K562 (cell line): ENCODE measurements at regions not wholly inside any gene's neighbourhood (a gene's known extent, or its start where the extent isn't known, plus 50 kb on each side); places are given as distances from the start of the nearest gene placed in this dataset.

Source experiments
- CCNT2 ChIP-seq: IDR thresholded peaks from 2 replicates; pipeline ENCODE4 v1.6.1; 2011; ENCODE audit warnings: borderline replicate concordance, low read depth, mild to moderate bottlenecking, moderate library complexity, mixed read lengths, low read length; ENCODE audit not compliant: insufficient read length; ENCODE audit errors: extremely low read depth
- CREB1 ChIP-seq, 2 experiments: sonication (generic) in 1 of 2; formaldehyde crosslinking in 1 of 2; IDR thresholded peaks; 2 replicates each; pipeline versions ENCODE4 v1.6.1 to v1.8.0; 2012 to 2022; ENCODE audit warnings: inconsistent platforms in 1 of 2, mild to moderate bottlenecking in 1 of 2, missing genetic modification reagents in 1 of 2, moderate library complexity in 1 of 2
- EZH2 ChIP-seq: IDR thresholded peaks from 2 replicates; pipeline ENCODE4 v1.6.1; 2012; ENCODE audit warnings: low read depth, mild to moderate bottlenecking, inconsistent platforms, low read length, borderline replicate concordance
- MXI1 ChIP-seq: IDR thresholded peaks from 2 replicates; pipeline ENCODE4 v1.6.1; 2011; ENCODE audit warnings: low read depth, mild to moderate bottlenecking, improper control_type of control experiment, low read length
- ZC3H11A ChIP-seq: IDR thresholded peaks from 2 replicates; pipeline ENCODE4 v1.6.1; 2012; ENCODE audit warnings: low read depth, low read length, improper control_type of control experiment
- TF ChIP-seq, protein P1 (sequence below): fragments of 450-650 bp; IDR thresholded peaks from 2 replicates; pipeline ENCODE4 v1.6.1; 2016; ENCODE audit warnings: mild to moderate bottlenecking, moderate library complexity

DNA sequence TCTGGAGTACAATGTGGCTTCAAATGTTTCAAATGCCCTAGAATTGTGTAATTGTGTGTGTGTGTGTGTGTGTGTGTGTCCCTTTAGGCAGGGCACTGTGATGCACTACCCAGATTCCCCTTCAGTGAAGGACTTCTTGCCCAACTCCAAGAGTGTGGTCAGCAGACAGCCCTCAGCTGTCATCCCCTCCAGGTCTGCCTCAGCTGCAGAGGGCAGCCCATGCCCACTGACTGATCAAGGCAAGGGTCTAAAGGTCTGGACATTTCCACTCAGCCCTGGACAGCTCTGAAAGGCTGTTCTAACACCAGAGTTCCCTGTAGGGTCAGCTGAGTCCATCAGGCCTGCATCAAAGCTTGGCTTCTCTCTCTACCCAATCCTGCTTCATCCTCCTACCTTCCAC, 83.9 kb upstream of the USP9X start:
- TF ChIP-seq EZH2 = no peak
- TF ChIP-seq MXI1 = no peak
- TF ChIP-seq CCNT2 = no peak
- TF ChIP-seq, protein P1, sequence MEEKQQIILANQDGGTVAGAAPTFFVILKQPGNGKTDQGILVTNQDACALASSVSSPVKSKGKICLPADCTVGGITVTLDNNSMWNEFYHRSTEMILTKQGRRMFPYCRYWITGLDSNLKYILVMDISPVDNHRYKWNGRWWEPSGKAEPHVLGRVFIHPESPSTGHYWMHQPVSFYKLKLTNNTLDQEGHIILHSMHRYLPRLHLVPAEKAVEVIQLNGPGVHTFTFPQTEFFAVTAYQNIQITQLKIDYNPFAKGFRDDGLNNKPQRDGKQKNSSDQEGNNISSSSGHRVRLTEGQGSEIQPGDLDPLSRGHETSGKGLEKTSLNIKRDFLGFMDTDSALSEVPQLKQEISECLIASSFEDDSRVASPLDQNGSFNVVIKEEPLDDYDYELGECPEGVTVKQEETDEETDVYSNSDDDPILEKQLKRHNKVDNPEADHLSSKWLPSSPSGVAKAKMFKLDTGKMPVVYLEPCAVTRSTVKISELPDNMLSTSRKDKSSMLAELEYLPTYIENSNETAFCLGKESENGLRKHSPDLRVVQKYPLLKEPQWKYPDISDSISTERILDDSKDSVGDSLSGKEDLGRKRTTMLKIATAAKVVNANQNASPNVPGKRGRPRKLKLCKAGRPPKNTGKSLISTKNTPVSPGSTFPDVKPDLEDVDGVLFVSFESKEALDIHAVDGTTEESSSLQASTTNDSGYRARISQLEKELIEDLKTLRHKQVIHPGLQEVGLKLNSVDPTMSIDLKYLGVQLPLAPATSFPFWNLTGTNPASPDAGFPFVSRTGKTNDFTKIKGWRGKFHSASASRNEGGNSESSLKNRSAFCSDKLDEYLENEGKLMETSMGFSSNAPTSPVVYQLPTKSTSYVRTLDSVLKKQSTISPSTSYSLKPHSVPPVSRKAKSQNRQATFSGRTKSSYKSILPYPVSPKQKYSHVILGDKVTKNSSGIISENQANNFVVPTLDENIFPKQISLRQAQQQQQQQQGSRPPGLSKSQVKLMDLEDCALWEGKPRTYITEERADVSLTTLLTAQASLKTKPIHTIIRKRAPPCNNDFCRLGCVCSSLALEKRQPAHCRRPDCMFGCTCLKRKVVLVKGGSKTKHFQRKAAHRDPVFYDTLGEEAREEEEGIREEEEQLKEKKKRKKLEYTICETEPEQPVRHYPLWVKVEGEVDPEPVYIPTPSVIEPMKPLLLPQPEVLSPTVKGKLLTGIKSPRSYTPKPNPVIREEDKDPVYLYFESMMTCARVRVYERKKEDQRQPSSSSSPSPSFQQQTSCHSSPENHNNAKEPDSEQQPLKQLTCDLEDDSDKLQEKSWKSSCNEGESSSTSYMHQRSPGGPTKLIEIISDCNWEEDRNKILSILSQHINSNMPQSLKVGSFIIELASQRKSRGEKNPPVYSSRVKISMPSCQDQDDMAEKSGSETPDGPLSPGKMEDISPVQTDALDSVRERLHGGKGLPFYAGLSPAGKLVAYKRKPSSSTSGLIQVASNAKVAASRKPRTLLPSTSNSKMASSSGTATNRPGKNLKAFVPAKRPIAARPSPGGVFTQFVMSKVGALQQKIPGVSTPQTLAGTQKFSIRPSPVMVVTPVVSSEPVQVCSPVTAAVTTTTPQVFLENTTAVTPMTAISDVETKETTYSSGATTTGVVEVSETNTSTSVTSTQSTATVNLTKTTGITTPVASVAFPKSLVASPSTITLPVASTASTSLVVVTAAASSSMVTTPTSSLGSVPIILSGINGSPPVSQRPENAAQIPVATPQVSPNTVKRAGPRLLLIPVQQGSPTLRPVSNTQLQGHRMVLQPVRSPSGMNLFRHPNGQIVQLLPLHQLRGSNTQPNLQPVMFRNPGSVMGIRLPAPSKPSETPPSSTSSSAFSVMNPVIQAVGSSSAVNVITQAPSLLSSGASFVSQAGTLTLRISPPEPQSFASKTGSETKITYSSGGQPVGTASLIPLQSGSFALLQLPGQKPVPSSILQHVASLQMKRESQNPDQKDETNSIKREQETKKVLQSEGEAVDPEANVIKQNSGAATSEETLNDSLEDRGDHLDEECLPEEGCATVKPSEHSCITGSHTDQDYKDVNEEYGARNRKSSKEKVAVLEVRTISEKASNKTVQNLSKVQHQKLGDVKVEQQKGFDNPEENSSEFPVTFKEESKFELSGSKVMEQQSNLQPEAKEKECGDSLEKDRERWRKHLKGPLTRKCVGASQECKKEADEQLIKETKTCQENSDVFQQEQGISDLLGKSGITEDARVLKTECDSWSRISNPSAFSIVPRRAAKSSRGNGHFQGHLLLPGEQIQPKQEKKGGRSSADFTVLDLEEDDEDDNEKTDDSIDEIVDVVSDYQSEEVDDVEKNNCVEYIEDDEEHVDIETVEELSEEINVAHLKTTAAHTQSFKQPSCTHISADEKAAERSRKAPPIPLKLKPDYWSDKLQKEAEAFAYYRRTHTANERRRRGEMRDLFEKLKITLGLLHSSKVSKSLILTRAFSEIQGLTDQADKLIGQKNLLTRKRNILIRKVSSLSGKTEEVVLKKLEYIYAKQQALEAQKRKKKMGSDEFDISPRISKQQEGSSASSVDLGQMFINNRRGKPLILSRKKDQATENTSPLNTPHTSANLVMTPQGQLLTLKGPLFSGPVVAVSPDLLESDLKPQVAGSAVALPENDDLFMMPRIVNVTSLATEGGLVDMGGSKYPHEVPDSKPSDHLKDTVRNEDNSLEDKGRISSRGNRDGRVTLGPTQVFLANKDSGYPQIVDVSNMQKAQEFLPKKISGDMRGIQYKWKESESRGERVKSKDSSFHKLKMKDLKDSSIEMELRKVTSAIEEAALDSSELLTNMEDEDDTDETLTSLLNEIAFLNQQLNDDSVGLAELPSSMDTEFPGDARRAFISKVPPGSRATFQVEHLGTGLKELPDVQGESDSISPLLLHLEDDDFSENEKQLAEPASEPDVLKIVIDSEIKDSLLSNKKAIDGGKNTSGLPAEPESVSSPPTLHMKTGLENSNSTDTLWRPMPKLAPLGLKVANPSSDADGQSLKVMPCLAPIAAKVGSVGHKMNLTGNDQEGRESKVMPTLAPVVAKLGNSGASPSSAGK = no peak
- no peak for TF ChIP-seq ZC3H11A
- TF ChIP-seq CREB1 (IDR thresholded peaks at IDR 0.05) = no peak
- no peak for TF ChIP-seq CREB1 (CRISPR knock-in tag; IDR thresholded peaks at IDR 0.05)
